Stimulated activated CD8-positive, alpha-beta memory T cell treated with anti-CD3 and anti-CD28 coated beads, Interleukin-4, amount 100 ng/mL, for 24 hours (primary cell): ENCODE measurements at regions not wholly inside any gene's neighbourhood (a gene's known extent, or its start where the extent isn't known, plus 50 kb on each side); places are given as distances from the start of the nearest gene placed in this dataset.

Source experiments
- DNase-seq: peaks from one replicate; pipeline ENCODE4 v3.0.0-alpha.2; 2020; ENCODE audit warnings: low read depth

DNA sequence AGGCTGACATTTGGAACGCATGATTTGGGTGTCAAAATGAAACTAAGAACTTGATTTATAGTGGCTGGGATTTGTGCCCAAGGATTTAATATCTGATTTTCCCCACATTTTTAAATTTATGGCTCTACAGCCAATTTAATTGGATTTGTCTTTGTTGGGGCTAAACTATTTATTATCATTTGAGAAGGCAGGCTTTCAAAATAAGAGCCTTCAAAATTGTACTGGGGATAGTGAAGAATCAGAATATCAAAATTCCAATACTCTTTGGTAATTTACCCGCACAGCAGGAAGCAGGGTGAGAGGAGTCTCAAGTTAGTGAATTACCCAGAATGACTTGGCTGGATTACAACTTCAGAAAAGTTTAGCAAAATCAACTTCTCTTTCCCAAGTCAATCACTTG is 278.1 kb downstream of the LRATD1 start:
- DNase-seq: no peak

- DNase-seq: no peak
These were observed 283.5 kb downstream of the LRATD1 start for GRCh38 chr2:14915983-14916382.

- DNase-seq: no peak
These were observed 291.5 kb downstream of the LRATD1 start for GRCh38 chr2:14923820-14924580.

- no peak for DNase-seq
These were observed 293.0 kb downstream of the LRATD1 start for GRCh38 chr2:14925471-14925870.

GRCh38 chr2:14927021-14927564 is 294.6 kb downstream of the LRATD1 start:
- DNase-seq: no peak

DNA sequence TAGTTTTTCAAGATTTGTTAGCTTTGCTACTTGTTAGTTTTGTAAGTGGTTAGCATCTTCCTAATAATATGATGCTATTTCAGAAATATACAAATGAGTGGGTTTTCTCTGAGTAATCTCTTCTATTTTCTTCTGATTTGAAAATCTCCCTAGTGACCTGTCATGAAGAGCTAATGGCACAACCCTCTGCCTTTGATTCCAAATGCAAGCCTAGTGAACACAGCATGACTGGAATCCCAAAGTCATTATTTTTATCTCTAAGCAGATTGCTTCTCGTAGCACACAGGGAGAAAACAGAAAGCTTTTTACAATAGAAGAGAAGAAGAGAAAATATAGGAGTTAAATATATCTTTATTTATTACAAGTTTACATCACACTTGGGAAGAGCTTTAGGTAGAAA is 295.5 kb downstream of the LRATD1 start:
- DNase-seq: no peak

DNA sequence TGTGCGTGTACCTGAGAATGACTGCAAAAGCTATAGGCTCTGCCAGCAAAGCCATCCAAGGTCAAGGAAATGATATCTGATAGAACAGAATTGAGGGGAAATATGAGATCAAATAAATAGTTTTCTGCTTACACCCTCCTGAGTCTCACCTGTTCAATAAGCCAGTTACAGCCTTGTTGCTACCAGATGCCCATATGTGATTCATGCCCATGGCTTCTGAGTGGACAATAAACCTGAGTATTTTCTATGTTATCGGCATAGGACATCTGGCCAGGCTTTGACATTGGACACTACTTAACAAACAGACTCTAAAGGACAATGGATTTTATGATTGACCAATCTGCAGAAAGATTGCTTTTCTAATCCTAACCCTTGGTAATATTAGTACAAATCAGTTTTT is 297.9 kb downstream of the LRATD1 start:
- no peak for DNase-seq

GRCh38 chr2:14932285-14932684 is 299.8 kb downstream of the LRATD1 start:
- DNase-seq: no peak

DNA sequence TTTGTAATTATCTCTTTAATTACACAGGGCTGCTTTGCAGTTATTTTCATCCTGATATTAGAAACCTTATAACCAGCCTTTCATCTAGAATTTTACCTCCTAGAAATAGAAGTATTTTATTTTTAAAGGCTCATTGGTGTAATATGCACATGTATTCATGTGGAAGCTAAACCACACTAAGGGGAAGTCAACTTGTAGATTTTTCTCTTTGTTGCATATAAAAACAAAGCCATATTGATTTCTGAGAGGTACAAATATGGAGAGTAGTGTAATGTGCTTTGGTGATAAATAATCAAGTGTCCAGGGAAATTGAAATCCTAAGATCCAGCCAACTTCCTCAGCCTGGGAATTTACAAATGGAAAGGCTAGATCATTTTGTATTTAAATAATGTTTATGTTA is 301.2 kb downstream of the LRATD1 start:
- no peak for DNase-seq

DNA sequence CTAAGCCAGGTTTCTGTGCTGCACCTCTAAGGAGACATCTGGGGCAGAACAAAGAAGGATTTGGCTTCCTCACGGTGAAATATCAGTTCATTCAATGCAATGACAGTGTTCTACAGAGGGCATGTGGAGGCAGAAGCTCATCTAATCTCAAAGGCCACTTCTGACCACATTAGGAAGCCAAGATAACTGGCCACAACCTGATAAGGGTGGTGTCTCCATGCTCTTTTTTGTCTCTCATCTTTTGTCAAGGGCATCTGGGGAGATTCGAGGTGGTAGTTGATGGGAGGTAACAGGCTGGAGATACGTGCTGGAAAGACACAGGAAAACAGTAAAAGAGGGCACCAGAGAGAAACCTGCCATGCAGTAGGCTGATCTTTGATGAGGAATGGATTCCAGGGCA is 303.9 kb downstream of the LRATD1 start:
- DNase-seq: no peak

DNA sequence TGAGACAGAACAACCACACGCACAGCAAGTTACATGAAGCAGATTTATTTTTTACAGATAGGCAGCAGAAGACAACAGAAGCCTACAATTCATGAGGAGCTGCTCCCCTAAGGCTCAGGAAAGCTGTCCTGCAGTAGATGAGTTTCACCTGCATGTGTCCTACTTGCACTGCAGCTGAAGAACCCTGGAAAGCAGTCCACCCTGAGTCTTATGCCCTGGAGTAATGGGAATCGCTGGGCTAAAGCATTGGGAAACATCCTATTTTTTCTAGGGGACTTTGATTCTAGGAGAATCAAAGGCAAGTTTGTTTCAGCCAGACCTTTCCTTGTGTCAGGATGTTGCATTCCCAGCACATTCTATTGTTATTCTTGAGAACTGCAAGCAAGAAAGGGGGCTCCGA is 304.8 kb downstream of the LRATD1 start:
- no peak for DNase-seq

DNA sequence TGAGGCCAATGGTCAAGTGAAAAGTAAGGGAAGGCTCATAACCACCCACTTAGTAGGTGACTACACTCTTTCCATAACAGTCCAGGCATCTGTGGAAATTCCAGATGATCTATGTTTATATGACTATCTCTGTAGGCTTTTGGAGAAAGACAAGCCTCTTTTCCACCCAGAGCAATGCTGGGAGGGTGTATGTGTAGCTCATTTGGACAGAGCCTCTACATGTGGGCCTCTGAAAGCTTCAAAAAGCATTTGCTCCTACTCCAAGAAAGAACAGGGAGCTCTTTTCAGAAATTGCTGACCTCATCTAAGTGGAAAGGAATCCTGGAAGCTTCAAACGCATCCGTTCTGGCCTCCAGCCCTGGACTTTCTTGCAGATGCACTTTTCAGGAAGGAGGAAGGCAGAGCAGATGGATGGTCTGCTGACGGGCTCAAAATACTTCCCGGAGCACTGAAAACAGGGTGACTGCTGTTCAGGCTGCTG is 308.7 kb downstream of the LRATD1 start:
- no peak for DNase-seq

GRCh38 chr2:14942987-14943386 is 310.5 kb downstream of the LRATD1 start:
- no peak for DNase-seq

DNA sequence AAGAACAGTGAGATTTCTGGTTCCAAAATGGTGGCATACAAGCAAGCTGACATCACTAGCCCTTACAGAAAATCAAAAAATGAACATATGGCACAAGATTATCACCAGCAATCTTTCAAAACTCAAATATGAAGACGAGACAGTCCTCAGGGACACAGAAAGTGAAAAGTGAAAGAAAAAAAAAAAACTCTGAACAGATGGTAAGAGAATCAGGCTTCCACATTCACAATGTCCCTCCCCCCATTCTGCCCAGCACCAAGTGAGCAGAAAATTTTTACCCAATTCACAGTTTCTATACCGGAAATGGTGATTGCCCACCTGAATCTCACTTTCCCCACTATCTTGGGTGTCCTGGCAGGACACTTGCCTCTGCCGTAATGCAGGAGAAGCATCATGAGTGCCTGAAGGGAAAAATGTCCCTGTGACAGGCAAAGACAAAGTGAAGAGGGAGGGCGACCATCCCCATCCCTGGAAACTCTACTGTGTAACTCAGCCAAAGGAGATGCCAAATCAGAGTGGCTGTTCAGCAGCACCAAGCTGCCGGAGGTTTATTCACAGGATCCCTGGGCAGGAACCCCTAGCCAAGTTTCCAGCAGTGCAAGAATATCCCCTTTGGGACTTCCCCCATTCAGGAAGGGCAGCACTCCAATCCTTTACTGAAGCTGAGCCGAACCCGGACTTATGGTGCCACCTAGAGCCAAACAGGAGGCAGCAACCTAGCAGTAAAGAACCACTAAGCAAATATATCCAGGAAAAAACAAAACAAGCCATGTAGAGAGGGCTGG is 312.2 kb downstream of the LRATD1 start:
- DNase-seq: no peak

DNA sequence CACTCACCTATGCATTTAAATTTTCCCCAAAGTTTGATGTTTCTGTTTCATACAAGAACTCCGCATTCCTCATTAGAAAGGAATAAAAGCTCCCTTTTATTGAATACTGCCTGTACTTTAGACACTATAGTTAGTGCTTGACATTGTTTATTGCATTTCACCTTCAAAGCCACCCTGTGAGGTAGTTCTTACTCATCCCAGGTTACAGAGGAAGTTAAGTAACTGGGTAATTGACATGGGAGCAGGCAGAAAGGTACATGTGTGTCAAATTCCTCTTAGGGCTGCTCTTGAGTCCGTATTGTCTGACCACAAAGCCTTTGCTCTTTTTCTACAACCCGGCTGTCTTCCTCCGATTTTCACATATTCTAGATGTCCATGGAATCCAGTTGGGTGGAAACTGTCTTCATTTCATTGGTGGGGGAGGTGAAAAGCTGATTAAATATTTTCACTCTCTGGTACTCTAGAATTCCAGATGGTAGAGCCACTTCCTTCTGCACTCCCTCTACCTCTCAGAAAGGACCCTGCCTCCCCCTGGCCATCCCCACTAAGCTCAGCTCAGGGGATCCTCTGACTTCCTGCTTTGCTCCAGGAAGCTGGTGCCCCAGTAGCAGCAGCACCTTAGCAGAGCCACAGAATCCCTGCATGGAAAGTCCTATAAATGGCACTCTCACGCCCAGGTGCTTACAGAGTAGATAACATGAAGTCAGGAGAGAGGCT is 319.2 kb downstream of the LRATD1 start:
- no peak for DNase-seq

DNA sequence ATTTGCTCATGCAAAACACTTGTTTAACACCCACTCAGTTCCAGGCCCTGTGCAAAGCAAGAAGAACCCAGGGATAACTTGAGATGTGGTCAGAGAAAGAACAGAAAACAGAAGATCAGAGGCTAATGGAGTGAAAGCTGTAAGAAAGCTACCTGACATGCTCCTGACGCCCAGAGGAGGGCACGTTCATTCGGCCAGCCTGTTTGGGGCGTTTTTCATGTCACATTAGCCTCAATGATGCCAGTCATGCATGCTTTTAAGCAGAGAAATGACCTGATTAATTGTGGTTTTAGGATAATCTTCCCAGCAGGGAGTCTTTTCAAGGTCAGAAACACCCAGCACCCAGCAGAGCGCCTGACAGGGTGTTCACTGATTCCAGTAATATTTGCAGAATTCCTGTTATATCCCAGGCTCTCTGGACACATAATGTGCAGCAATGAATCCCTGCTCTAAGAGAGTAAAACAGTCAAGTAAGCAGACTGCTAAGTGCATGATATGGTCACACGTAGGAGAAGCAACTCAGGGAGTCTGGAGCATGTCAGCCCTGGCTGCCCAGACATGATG is 320.0 kb downstream of the LRATD1 start:
- DNase-seq: no peak

DNA sequence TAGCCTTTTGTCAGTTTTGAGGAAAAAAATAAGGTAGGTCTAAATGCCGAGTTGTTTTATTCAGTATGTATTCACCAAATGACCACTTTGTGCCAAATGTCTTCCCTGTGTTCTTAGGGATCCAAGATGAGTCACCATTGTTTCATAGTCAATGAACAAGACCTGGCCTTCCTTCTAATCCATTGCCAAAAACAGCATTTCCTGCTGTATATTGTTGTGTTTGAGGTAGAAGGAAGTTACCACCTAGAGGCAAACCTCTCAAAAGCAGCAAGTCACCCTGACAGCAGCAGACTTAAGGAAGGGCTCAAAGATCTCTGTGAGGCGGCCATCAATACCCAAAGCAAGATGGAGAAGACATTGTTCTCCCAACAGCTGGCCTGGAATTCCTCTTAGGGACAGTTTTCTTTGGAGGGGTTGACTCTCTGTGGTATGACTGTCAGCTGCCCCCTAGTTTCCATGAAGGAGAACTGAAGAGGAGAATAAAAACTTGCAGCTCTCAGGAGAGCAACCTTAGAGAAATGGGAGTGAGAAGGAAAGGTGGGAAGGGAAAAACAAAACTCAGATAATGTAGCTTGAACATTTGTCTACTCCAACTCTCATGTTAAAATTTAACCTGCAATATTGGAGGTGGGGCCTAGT is 328.3 kb downstream of the LRATD1 start:
- no peak for DNase-seq

- no peak for DNase-seq
These were observed 335.2 kb downstream of the LRATD1 start for GRCh38 chr2:14967729-14968128.

GRCh38 chr2:14975381-14975780 is 342.9 kb downstream of the LRATD1 start:
- DNase-seq: no peak

DNA sequence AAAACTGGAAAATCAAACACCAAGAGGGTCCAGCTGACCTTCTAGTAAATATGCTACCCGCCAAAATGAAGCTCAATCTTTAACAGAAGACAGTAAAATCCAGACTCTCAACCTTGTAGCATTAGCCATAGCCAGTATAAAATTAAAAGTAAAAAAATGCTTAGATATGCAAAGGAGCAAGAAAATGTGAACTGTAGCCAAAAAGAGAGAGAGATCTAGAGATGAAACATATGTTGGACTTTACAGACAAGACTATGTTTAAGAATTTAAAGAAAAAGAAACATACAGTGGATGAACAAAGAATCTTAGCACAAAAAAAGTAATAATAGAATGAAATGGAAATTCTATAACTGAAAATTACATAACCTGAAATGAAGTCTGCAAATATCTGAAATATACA is 344.5 kb downstream of the LRATD1 start:
- DNase-seq: no peak

DNA sequence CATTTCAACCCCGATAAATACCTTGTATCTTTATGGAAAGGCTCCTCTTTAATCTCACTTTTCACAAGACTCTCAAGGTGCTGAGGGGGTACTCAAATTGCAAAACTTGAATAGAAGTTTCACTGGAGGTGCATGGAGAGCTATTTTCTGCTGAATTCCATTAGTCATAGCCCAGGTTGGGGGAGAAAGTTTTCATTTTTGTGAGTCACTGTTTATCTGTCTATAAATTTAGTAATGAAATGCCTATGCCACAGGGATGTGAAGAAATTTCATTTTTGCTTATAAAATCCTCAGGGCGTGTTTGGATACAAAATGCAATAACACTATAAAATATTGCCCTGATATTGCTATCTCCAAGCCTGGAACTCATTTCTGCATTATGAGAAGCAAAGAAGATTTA is 346.3 kb downstream of the LRATD1 start:
- DNase-seq: no peak

DNA sequence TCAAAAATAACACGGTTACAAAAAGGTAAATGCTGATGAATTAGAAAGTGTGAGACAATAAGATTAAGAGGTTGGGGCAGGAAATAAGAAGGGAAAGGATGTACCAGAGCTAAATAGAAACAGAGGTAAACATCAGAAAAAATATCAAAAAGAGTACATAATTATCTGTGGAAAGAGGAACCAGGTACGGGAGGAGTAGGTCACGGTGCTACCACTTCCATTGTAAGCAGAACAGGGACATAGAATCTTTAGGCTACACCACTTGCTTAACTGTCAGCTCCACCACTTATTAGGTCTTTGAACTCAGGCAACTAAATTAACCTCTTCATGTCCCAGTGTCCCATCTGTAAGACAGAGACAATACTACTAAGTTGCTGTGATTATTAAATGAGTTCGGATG is 350.3 kb downstream of the LRATD1 start:
- no peak for DNase-seq
